SH-SY5Y (cell line): ENCODE measurements at regions not wholly inside any gene's neighbourhood (a gene's known extent, or its start where the extent isn't known, plus 50 kb on each side); places are given as distances from the start of the nearest gene placed in this dataset.

Experiments
- GATA2 ChIP-seq: IDR thresholded peaks from 2 replicates; pipeline ENCODE4 v1.6.1; 2011; ENCODE audit warnings: mild to moderate bottlenecking, low read depth, low read length
- GATA3 ChIP-seq: IDR thresholded peaks from 2 replicates; pipeline ENCODE4 v1.6.1; 2011; ENCODE audit warnings: low read depth, mild to moderate bottlenecking, low read length, moderate library complexity

GRCh38 chr16:86042393-86042792 lies 143.4 kb downstream of the IRF8 start:
- TF ChIP-seq GATA2 (no peak), GATA3 (no peak)
